ENCODE measurements at regions not wholly inside any gene's neighbourhood (a gene's known extent, or its start where the extent isn't known, plus 50 kb on each side); places are given as distances from the start of the nearest gene placed in this dataset.

- Histone ChIP-seq H3K4me1 (no peaks in the 10 kb centered on the region), H3K9me3 (peaks cover 0 to 4% (median 0%) of the 10 kb centered on the region in 3 donors), H3K36me3 (no peaks in the 10 kb centered on the region), H3K27ac (no peak overlapping the region), H3K27me3 (peaks cover 0 to 28% of the 10 kb centered on the region in 2 donors), H3K4me3 (no peak overlapping the region)
- TF ChIP-seq, protein P1, sequence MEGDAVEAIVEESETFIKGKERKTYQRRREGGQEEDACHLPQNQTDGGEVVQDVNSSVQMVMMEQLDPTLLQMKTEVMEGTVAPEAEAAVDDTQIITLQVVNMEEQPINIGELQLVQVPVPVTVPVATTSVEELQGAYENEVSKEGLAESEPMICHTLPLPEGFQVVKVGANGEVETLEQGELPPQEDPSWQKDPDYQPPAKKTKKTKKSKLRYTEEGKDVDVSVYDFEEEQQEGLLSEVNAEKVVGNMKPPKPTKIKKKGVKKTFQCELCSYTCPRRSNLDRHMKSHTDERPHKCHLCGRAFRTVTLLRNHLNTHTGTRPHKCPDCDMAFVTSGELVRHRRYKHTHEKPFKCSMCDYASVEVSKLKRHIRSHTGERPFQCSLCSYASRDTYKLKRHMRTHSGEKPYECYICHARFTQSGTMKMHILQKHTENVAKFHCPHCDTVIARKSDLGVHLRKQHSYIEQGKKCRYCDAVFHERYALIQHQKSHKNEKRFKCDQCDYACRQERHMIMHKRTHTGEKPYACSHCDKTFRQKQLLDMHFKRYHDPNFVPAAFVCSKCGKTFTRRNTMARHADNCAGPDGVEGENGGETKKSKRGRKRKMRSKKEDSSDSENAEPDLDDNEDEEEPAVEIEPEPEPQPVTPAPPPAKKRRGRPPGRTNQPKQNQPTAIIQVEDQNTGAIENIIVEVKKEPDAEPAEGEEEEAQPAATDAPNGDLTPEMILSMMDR (IDR thresholded peaks at IDR 0.05) = no peak
- intact Hi-C loops (cut with DNase I; ENCODE audit: low total_unique reads) = no loop called here
- no peak for DNase-seq
Observed at GRCh38 chr9:126131066-126132010, 195.3 kb upstream of the MVB12B start.

DNA sequence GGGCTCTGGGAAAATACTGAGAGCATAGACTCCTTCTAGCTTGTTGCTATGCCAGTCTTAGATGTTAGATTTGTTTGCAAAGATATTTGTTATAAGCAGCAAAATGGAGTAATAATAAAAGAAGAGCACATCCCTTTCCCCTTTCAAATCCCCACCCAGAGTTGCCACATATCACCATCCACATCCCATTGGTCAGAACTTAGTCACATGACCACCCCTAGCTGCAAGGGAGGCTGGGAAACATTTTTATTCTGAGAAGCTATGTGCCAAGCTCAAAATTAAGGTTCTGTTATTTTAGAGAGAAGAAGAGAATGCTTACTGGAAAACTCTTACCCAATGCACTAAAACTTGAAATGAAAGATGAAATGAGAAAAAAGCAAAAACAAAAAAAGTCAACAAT is 193.9 kb upstream of the MVB12B start:
- Histone ChIP-seq H3K9me3 (peaks cover 0 to 7% (median 4%) of the 10 kb centered on the region in 3 donors), H3K4me3 (no peak overlapping the region), H3K27me3 (peaks cover 0 to 20% of the 10 kb centered on the region in 2 donors), H3K36me3 (no peaks in the 10 kb centered on the region), H3K27ac (no peak overlapping the region), H3K4me1 (no peaks in the 10 kb centered on the region)
- no peak for DNase-seq
- intact Hi-C loops (cut with DNase I; ENCODE audit: low total_unique reads) = no loop called here
- TF ChIP-seq, protein P1 (IDR thresholded peaks at IDR 0.05) = no peak

- intact Hi-C loops (cut with DNase I; ENCODE audit: low total_unique reads) = no loop called here
- H3K36me3 ChIP-seq = no peaks in the 10 kb centered on the region
- H3K9me3 ChIP-seq = peaks cover 0 to 23% (median 7%) of the 10 kb centered on the region in 3 donors
- peaks cover 0 to 34% of the 10 kb centered on the region in 2 donors for H3K27me3 ChIP-seq
- DNase-seq = no peak
- H3K27ac ChIP-seq = no peak overlapping the region
- H3K4me3 ChIP-seq = no peak overlapping the region
- TF ChIP-seq, protein P1 (IDR thresholded peaks at IDR 0.05) = no peak
- no peaks in the 10 kb centered on the region for H3K4me1 ChIP-seq
Observed at GRCh38 chr9:126144196-126144595, 182.4 kb upstream of the MVB12B start.

DNA sequence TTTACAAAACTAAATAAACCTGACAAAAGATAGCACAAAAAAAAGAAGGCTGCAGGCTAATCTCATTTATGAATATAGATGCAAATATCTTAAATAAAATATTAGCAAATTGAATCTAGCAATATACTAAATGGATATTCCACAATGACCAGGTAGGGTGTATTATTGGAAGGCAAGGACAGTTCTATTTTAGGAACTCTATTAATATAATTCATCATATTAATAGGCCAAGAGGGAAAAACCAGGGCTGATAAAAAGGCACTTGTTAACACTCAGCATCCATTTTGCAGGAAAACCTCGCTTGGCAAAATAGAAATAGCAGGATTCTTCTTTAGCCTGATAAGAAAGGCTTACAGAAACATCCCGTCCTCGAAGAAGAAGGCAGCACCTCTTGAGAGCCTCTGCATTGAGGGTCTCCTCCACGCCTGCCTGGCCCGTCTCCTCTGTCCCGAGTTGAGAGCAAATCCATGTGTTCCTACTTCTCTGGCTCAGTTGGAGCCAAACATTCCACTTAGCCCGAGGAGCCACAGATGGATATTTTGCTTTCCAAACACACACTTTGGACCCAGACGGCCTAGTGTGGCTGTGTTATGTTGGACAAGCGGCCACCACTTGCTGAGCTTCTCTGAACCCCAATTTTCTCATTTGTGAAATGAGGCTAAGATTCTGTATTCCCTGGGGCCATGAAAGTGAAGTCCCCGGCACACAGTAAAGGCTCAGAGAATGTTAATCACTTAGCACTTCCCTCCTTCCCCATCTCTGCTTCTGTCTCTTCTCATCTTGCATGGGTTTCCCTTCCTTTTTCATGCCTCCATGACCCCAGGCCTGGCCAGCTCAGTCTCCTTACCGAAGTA is 181.8 kb upstream of the MVB12B start:
- Histone ChIP-seq H3K4me3 (no peak overlapping the region), H3K9me3 (peaks cover 0 to 16% (median 6%) of the 10 kb centered on the region in 3 donors), H3K27ac (no peak overlapping the region), H3K27me3 (peaks cover 0 to 34% of the 10 kb centered on the region in 2 donors), H3K4me1 (no peaks in the 10 kb centered on the region), H3K36me3 (no peaks in the 10 kb centered on the region)
- TF ChIP-seq, protein P1 (IDR thresholded peaks at IDR 0.05) = no peak
- intact Hi-C loops (cut with DNase I; ENCODE audit: low total_unique reads) = no loop called here
- no peak for DNase-seq

- H3K4me1 ChIP-seq = no peaks in the 10 kb centered on the region
- intact Hi-C loops (cut with DNase I; ENCODE audit: low total_unique reads) = no loop called here
- H3K27me3 ChIP-seq = peaks cover 0 to 34% of the 10 kb centered on the region in 2 donors
- H3K36me3 ChIP-seq = no peaks in the 10 kb centered on the region
- peaks cover 0 to 6% (median 6%) of the 10 kb centered on the region in 3 donors for H3K9me3 ChIP-seq
- TF ChIP-seq, protein P1 (IDR thresholded peaks at IDR 0.05) = no peak
- H3K27ac ChIP-seq = no peak overlapping the region
- no peak overlapping the region for H3K4me3 ChIP-seq
- no peak for DNase-seq
Observed at GRCh38 chr9:126145887-126146253, 180.8 kb upstream of the MVB12B start.

All from tibial artery (tissue), 4 donors.